Esophagus squamous epithelium (tissue), 5 donors: ENCODE measurements at regions not wholly inside any gene's neighbourhood (a gene's known extent, or its start where the extent isn't known, plus 50 kb on each side); places are given as distances from the start of the nearest gene placed in this dataset.

Experiments
- DNase-seq: peaks from one replicate; lab custom pipeline; 2025; lab: John Stamatoyannopoulos, UW
- H3K27ac ChIP-seq, 4 donors: fragments of 200-600 bp; sonication (generic); one replicate each; pipeline ENCODE4 v1.5.1; 2016 to 2019; ENCODE audit warnings: mild to moderate bottlenecking in 1 of 4
- H3K27me3 ChIP-seq, 4 donors: fragments of 200-600 bp; sonication (generic); 1 replicate in 3 of 4; 2 replicates in 1 of 4; pipeline versions ENCODE4 v1.5.1 to v1.6.0; 2017 to 2021; ENCODE audit warnings: antibody characterized with exemption in 1 of 4
- H3K36me3 ChIP-seq, 3 donors: fragments of 200-600 bp; sonication (generic); one replicate each; pipeline ENCODE4 v1.5.1; 2016 to 2019
- H3K4me1 ChIP-seq, 3 donors: fragments of 200-600 bp; sonication (generic); one replicate each; pipeline ENCODE4 v1.5.1; 2017 to 2019
- H3K4me3 ChIP-seq, 4 donors: fragments of 200-600 bp; sonication (generic); 1 replicate in 3 of 4; 2 replicates in 1 of 4; pipeline ENCODE4 v1.5.1; 2016 to 2019; ENCODE audit warnings: mild to moderate bottlenecking in 2 of 4, moderate library complexity in 1 of 4
- H3K9me3 ChIP-seq, 3 donors: fragments of 200-600 bp; sonication (generic); one replicate each; pipeline ENCODE4 v1.5.1; 2016 to 2019
- POLR2A ChIP-seq, 4 donors: fragments of 450-650 bp; IDR thresholded peaks; one replicate each; pipeline ENCODE4 v1.6.1; 2017; ENCODE audit warnings: antibody characterized with exemption in 4 of 4, mild to moderate bottlenecking in 4 of 4, moderate library complexity in 3 of 4
- WGBS, 2 donors: methylation state at CpG; one replicate each; pipeline ENCODE4 v1.1.5; 2018; 5-methylcytosine and 5-hydroxymethylcytosine counted together
- intact Hi-C: fragments of 100-400 bp; cut with DNase I; formaldehyde crosslinking; loops from one replicate; pipeline ENCODE4 v1.15.0; 2022
- TF ChIP-seq, protein P1 (sequence below), 6 experiments: fragments of 450-650 bp in 4 of 6; fragments of 200-600 bp in 2 of 6; sonication (generic) in 2 of 6; IDR thresholded peaks; one replicate each; pipeline ENCODE4 v1.5.1; 2016 to 2019; ENCODE audit warnings: antibody characterized with exemption in 6 of 6, mild to moderate bottlenecking in 4 of 6, moderate library complexity in 4 of 6
- donor health status: DM: yes; HTN: yes; CAD: no.

- intact Hi-C loops, result no loop called here
- no peak overlapping the region for H3K27ac ChIP-seq
- no peaks in the 10 kb centered on the region for H3K36me3 ChIP-seq
- no peak overlapping the region for H3K4me3 ChIP-seq
- WGBS, 2 donors, result 34 to 47% methylated on average over 4 of the region's 4 CpGs
- TF ChIP-seq, protein P1, sequence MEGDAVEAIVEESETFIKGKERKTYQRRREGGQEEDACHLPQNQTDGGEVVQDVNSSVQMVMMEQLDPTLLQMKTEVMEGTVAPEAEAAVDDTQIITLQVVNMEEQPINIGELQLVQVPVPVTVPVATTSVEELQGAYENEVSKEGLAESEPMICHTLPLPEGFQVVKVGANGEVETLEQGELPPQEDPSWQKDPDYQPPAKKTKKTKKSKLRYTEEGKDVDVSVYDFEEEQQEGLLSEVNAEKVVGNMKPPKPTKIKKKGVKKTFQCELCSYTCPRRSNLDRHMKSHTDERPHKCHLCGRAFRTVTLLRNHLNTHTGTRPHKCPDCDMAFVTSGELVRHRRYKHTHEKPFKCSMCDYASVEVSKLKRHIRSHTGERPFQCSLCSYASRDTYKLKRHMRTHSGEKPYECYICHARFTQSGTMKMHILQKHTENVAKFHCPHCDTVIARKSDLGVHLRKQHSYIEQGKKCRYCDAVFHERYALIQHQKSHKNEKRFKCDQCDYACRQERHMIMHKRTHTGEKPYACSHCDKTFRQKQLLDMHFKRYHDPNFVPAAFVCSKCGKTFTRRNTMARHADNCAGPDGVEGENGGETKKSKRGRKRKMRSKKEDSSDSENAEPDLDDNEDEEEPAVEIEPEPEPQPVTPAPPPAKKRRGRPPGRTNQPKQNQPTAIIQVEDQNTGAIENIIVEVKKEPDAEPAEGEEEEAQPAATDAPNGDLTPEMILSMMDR (IDR thresholded peaks at IDR 0.05), result peak in 5 of 6 experiments; percentile 36 to 61 (median 47)
- TF ChIP-seq POLR2A (IDR thresholded peaks at IDR 0.05), result no peak
- H3K4me1 ChIP-seq, result no peaks in the 10 kb centered on the region
- peaks cover 0 to 3% (median 0%) of the 10 kb centered on the region in 3 donors for H3K9me3 ChIP-seq
- DNase-seq, result no peak
- no peaks in the 10 kb centered on the region for H3K27me3 ChIP-seq
These were observed 1929.9 kb upstream of the SEL1L start for GRCh38 chr14:83463500-83464098.

DNA sequence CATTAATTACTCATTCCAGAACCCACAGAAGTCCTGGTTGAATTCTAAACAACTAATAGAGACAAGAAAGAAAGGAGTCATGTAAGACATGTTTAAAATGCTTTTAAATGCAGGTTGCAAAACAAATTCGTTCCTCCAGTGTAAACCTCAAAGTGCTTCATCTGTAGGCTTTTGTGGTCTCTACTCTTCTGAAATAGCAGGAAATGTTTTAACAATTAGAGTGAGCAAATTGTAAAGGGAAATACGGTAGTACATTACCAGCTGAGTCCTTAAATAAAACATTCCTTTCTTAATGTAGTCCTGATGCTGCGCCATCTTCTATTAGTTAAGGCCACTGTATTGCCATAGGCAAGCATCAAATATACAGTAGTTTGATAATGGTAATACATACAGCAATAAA lies 1934.2 kb upstream of the SEL1L start:
- no peaks in the 10 kb centered on the region for H3K27me3 ChIP-seq
- H3K27ac ChIP-seq, result no peak overlapping the region
- TF ChIP-seq POLR2A (IDR thresholded peaks at IDR 0.05), result no peak
- TF ChIP-seq, protein P1 (IDR thresholded peaks at IDR 0.05), result no peak
- DNase-seq, result no peak
- WGBS, 2 donors, result 47 to 57% methylated on average over 3 of the region's 3 CpGs
- H3K4me3 ChIP-seq, result no peak overlapping the region
- no peaks in the 10 kb centered on the region for H3K4me1 ChIP-seq
- intact Hi-C loops, result no loop called here
- H3K9me3 ChIP-seq, result no peaks in the 10 kb centered on the region
- H3K36me3 ChIP-seq, result no peaks in the 10 kb centered on the region

DNA sequence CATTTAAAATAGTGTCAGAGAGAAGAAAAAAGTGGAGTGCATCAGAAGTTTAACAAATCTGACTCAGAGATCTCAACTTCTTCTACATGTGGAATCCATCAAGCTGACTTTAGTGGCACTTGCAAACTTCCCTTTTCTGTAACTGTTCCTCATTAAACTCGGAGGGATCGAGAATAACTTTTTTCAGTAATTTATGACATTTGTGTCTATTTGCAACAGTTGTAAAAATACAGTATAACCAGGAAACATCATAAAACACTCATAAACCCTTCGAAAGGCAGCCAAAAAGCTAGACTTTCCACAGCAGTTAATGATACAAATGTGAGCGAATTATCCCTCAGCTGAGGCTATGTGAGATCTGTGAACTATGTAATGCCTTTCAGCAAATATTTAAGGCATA lies 1936.8 kb upstream of the SEL1L start:
- WGBS, 2 donors, result 60% methylated on average over 4 of the region's 4 CpGs
- no peak for DNase-seq
- Histone ChIP-seq H3K4me1 (no peaks in the 10 kb centered on the region), H3K4me3 (no peak overlapping the region), H3K27ac (no peak overlapping the region), H3K9me3 (no peaks in the 10 kb centered on the region), H3K36me3 (no peaks in the 10 kb centered on the region), H3K27me3 (no peaks in the 10 kb centered on the region)
- TF ChIP-seq, protein P1 (IDR thresholded peaks at IDR 0.05), result no peak
- no peak for TF ChIP-seq POLR2A (IDR thresholded peaks at IDR 0.05)
- intact Hi-C loops, result no loop called here

DNA sequence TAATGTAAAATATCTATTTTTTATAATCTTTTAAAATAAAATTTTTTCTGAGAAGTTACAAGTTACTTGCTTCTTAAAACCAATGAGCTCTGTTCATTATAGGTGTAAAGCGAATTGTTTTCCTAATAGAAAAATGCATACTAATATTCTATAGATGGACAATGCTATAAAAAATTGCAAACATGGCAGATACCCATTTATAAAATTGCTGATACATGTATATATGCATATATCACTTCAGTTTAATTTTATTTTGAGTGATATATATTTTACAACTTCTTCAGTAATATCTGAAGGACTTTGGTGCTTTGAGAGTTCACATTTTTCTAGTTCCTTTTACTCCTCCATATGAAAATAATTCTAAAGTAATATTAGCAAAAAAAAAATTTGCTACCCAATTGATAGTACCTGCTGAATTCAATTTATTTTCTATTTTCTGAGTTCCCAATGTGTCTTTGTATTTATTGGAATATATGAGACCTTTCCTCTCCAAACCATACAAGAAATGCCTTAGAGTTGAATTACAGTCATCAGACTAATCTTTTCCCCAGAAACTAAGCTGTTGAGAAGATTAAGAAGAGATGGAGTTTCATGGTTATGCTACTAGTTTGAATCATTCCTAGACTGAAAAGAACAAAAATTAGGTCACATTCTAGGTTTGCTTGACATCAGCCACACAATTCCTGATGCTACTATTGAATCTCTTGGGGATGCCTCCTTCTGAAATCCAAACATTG lies 1937.5 kb upstream of the SEL1L start:
- no peaks in the 10 kb centered on the region for H3K4me1 ChIP-seq
- TF ChIP-seq, protein P1 (IDR thresholded peaks at IDR 0.05), result no peak
- no peak for TF ChIP-seq POLR2A (IDR thresholded peaks at IDR 0.05)
- no peak overlapping the region for H3K27ac ChIP-seq
- intact Hi-C loops, result no loop called here
- no peaks in the 10 kb centered on the region for H3K27me3 ChIP-seq
- no peaks in the 10 kb centered on the region for H3K36me3 ChIP-seq
- H3K4me3 ChIP-seq, result no peak overlapping the region
- DNase-seq, result no peak
- no peaks in the 10 kb centered on the region for H3K9me3 ChIP-seq
- WGBS, 2 donors, result 80 to 82% methylated on average over 1 of the region's 1 CpG

- H3K27me3 ChIP-seq, result no peaks in the 10 kb centered on the region
- no peak overlapping the region for H3K4me3 ChIP-seq
- H3K27ac ChIP-seq, result no peak overlapping the region
- TF ChIP-seq POLR2A (IDR thresholded peaks at IDR 0.05), result no peak
- TF ChIP-seq, protein P1 (IDR thresholded peaks at IDR 0.05), result no peak
- no peaks in the 10 kb centered on the region for H3K36me3 ChIP-seq
- H3K9me3 ChIP-seq, result no peaks in the 10 kb centered on the region
- 76 to 79% methylated on average over 3 of the region's 3 CpGs for WGBS, 2 donors
- H3K4me1 ChIP-seq, result no peaks in the 10 kb centered on the region
- intact Hi-C loops, result no loop called here
- DNase-seq, result no peak
These were observed 1940.0 kb upstream of the SEL1L start for GRCh38 chr14:83473416-83474235.
